ENCODE measurements at regions not wholly inside any gene's neighbourhood (a gene's known extent, or its start where the extent isn't known, plus 50 kb on each side); places are given as distances from the start of the nearest gene placed in this dataset.

GRCh38 chr2:173753441-173753840 lies 211.7 kb downstream of the SP3 start (continued):
- TF ChIP-seq CHD7 (IDR thresholded peaks at IDR 0.05; ENCODE audit: insufficient replicate concordance, low read length) (no peak), BCL11A (IDR thresholded peaks at IDR 0.05; ENCODE audit: low read depth in 2 of 2, low read length in 2 of 2) (no peak), KDM1A (IDR thresholded peaks at IDR 0.05; ENCODE audit: borderline replicate concordance, low read length) (no peak), SRF (IDR thresholded peaks at IDR 0.05; ENCODE audit: low read depth, low read length) (no peak), TEAD4 (IDR thresholded peaks at IDR 0.05; ENCODE audit: low read depth, low read length) (no peak), ZNF274 (IDR thresholded peaks at IDR 0.05; ENCODE audit: borderline replicate concordance, extremely low read depth, low read length) (no peak), CHD2 (IDR thresholded peaks at IDR 0.05; ENCODE audit: low read length) (no peak)
